Endothelial cell of umbilical vein (primary cell): ENCODE measurements at regions not wholly inside any gene's neighbourhood (a gene's known extent, or its start where the extent isn't known, plus 50 kb on each side); places are given as distances from the start of the nearest gene placed in this dataset.

Experiments used
- BruUV-seq: library from RNA; stranded (reverse); fragments of 400-500 nt; replicated peaks from 2 replicates; lab custom pipeline; 2021; lab: Mats Ljungman, UMichigan
- CTCF ChIA-PET: fragments of 300-600, 350-600 bp; sonication (Branson Sonifier 250); formaldehyde crosslinking; loops from one replicate; lab custom pipeline; 2021; ENCODE audit warnings: antibody characterized with exemption, inconsistent platforms; lab: Charles Lee
- POLR2A ChIA-PET: fragments of 300-600, 350-600 bp; sonication (Branson Sonifier 250); formaldehyde crosslinking; loops from one replicate; lab custom pipeline; 2021; ENCODE audit warnings: antibody characterized with exemption, inconsistent platforms; lab: Charles Lee
- DNase-seq: peaks from one replicate; pipeline ENCODE4 v3.0.0-alpha.2; 2011; ENCODE audit warnings: low read depth, low spot score
- FAIRE-seq: peaks from 2 replicates; lab custom pipeline; 2011; peaks lifted over from hg19 to GRCh38; lab: Jason Lieb, UNC
- H2AFZ ChIP-seq: 2 replicates; pipeline ENCODE4 v1.6.0; 2012; ENCODE audit warnings: low read depth, low read length, control low read depth, inconsistent platforms
- H3K27ac ChIP-seq: 2 replicates; pipeline ENCODE4 v1.5.1; 2011; ENCODE audit warnings: low read depth, mild to moderate bottlenecking, control low read depth, low read length, moderate library complexity; ENCODE audit not compliant: insufficient read depth
- H3K27me3 ChIP-seq, 2 experiments: 2 replicates each; pipeline versions ENCODE4 v1.6.0 to v1.6.1; 2011; ENCODE audit warnings: low read length in 2 of 2, mixed read lengths in 1 of 2; ENCODE audit not compliant: control insufficient read depth in 2 of 2, insufficient read depth in 2 of 2
- H3K36me3 ChIP-seq, 2 experiments: 2 replicates in 1 of 2; 3 replicates in 1 of 2; pipeline ENCODE4 v1.5.1; 2011; ENCODE audit warnings: low read length in 2 of 2, mild to moderate bottlenecking in 1 of 2, moderate library complexity in 1 of 2; ENCODE audit not compliant: control insufficient read depth in 2 of 2, insufficient read depth in 2 of 2; ENCODE audit errors: extremely low read depth in 1 of 2
- H3K4me1 ChIP-seq: 3 replicates; pipeline ENCODE4 v1.5.1; 2011; ENCODE audit warnings: mild to moderate bottlenecking, low read length; ENCODE audit not compliant: control insufficient read depth, insufficient read depth; ENCODE audit errors: extremely low read depth
- H3K4me2 ChIP-seq: 2 replicates; pipeline ENCODE4 v1.6.1; 2011; ENCODE audit warnings: low read length, control low read depth, mixed read lengths; ENCODE audit not compliant: insufficient read depth
- H3K4me3 ChIP-seq, 3 experiments: fragments of 200-600 bp in 1 of 3; sonication (generic), shearing (Covaris generic) in 1 of 3; replicated peaks in 1 of 3; 2 replicates each; pipeline ENCODE4 v1.5.1; 2011 to 2016; ENCODE audit warnings: control low read depth in 3 of 3, low read length in 3 of 3, mild to moderate bottlenecking in 2 of 3, inconsistent platforms in 1 of 3, low read depth in 1 of 3, moderate library complexity in 1 of 3; ENCODE audit not compliant: insufficient read depth in 1 of 3
- H3K79me2 ChIP-seq: 2 replicates; pipeline ENCODE4 v1.6.0; 2012; ENCODE audit warnings: low read length, inconsistent platforms; ENCODE audit not compliant: control insufficient read depth, insufficient read depth
- H3K9ac ChIP-seq: replicated peaks from 2 replicates; pipeline ENCODE3; 2011; ENCODE audit warnings: low read length, control low read depth; ENCODE audit not compliant: insufficient read depth; ENCODE audit errors: extremely low read depth
- H3K9me1 ChIP-seq: replicated peaks from 3 replicates; pipeline ENCODE4 v1.6.0; 2011; ENCODE audit warnings: mild to moderate bottlenecking, low read length; ENCODE audit not compliant: control insufficient read depth, insufficient read depth; ENCODE audit errors: extremely low read depth
- H3K9me3 ChIP-seq: replicated peaks from 2 replicates; pipeline ENCODE4 v1.5.1; 2012; ENCODE audit warnings: low read length, inconsistent platforms; ENCODE audit not compliant: control insufficient read depth, insufficient read depth
- H4K20me1 ChIP-seq: replicated peaks from 2 replicates; pipeline ENCODE3; 2011; ENCODE audit warnings: mild to moderate bottlenecking, low read length; ENCODE audit not compliant: control insufficient read depth, insufficient read depth; ENCODE audit errors: extremely low read depth
- CTCF ChIP-seq, 2 donors: IDR thresholded peaks; 1 replicate in 1 of 2; 2 replicates in 1 of 2; pipeline ENCODE4 v1.5.1; 2011; ENCODE audit warnings: low read length in 2 of 2, mild to moderate bottlenecking in 2 of 2, moderate library complexity in 2 of 2, control low read depth in 1 of 2, inconsistent platforms in 1 of 2, low read depth in 1 of 2; ENCODE audit not compliant: insufficient read depth in 1 of 2; ENCODE audit errors: extremely low read depth in 1 of 2
- EZH2 ChIP-seq: IDR thresholded peaks from 2 replicates; pipeline ENCODE4 v1.6.1; 2012; ENCODE audit warnings: borderline replicate concordance, low read depth, mild to moderate bottlenecking, moderate library complexity, low read length, inconsistent platforms; ENCODE audit not compliant: severe bottlenecking
- FOS ChIP-seq: IDR thresholded peaks from 2 replicates; pipeline ENCODE4 v1.6.1; 2011; ENCODE audit warnings: mild to moderate bottlenecking, low read length, moderate library complexity, borderline replicate concordance; ENCODE audit not compliant: insufficient read depth
- GATA2 ChIP-seq: IDR thresholded peaks from 2 replicates; pipeline ENCODE4 v1.7.0; 2011; ENCODE audit warnings: low read depth, mild to moderate bottlenecking, moderate library complexity, mixed read lengths, low read length; ENCODE audit not compliant: insufficient read length, insufficient read depth
- JUN ChIP-seq: IDR thresholded peaks from 2 replicates; pipeline ENCODE4 v1.6.1; 2011; ENCODE audit warnings: borderline replicate concordance, low read depth; ENCODE audit not compliant: insufficient read length, insufficient read depth
- MYC ChIP-seq: IDR thresholded peaks from one replicate; pipeline ENCODE4 v1.6.1; 2011; ENCODE audit warnings: mild to moderate bottlenecking, low read depth, low read length
- POLR2A ChIP-seq: IDR thresholded peaks from 2 replicates; pipeline ENCODE4 v1.6.1; 2012; ENCODE audit warnings: low read depth, mild to moderate bottlenecking, control low read depth, low read length
- POLR2AphosphoS5 ChIP-seq: IDR thresholded peaks from 2 replicates; pipeline ENCODE4 v1.6.1; 2012; ENCODE audit warnings: low read depth, mild to moderate bottlenecking, control low read depth, low read length, moderate library complexity; ENCODE audit not compliant: insufficient read depth
- dilution Hi-C: fragments of 300-500 bp; cut with MboI; formaldehyde crosslinking; loops from one replicate; pipeline ENCODE4 v1.15.0; 2019; ENCODE audit warnings: low sequenced_read_pairs; ENCODE audit not compliant: extremely low pct_ligation_motif_present
- intact Hi-C: fragments of 100-400 bp; cut with micrococcal nuclease; formaldehyde crosslinking; loops from one replicate; pipeline ENCODE4 v1.10.0; 2022
- TF ChIP-seq, protein P1 (sequence below): IDR thresholded peaks from 2 replicates; pipeline ENCODE4 v1.6.1; 2011; ENCODE audit not compliant: insufficient read depth, insufficient read length

GRCh38 chr18:10064267-10064666, 150.5 kb downstream of the VAPA start:
- no TSS peak for BruUV-seq
- no peak overlapping the region for H3K4me3 ChIP-seq
- no peaks in the 10 kb centered on the region for H3K9me3 ChIP-seq
- dilution Hi-C loops (no loop called here), intact Hi-C loops (no loop called here)
- no peak overlapping the region for H2AFZ ChIP-seq
- no peak for TF ChIP-seq CTCF (IDR thresholded peaks at IDR 0.05; ENCODE audit: extremely low read depth in 1 of 2, insufficient read depth in 1 of 2, low read depth in 1 of 2, low read length in 2 of 2)
- TF ChIP-seq JUN = no peak
- TF ChIP-seq, protein P1, sequence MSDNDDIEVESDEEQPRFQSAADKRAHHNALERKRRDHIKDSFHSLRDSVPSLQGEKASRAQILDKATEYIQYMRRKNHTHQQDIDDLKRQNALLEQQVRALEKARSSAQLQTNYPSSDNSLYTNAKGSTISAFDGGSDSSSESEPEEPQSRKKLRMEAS = no peak
- no peak for TF ChIP-seq MYC
- no peak for TF ChIP-seq GATA2
- no peak for TF ChIP-seq POLR2AphosphoS5
- TF ChIP-seq FOS = no peak
- TF ChIP-seq POLR2A = no peak
- no peak for TF ChIP-seq EZH2
- no peaks in the 10 kb centered on the region for H4K20me1 ChIP-seq
- peaks cover 4% of the 10 kb centered on the region for H3K4me1 ChIP-seq
- POLR2A ChIA-PET = no interaction called here
- CTCF ChIA-PET = no interaction called here
- no peaks in the 10 kb centered on the region for H3K27me3 ChIP-seq
- no peak overlapping the region for H3K4me2 ChIP-seq
- H3K36me3 ChIP-seq = no peaks in the 10 kb centered on the region
- DNase-seq (no peak), FAIRE-seq (no peak)
- no peaks in the 10 kb centered on the region for H3K9me1 ChIP-seq
- no peak overlapping the region for H3K27ac ChIP-seq
- H3K79me2 ChIP-seq = no peaks in the 10 kb centered on the region
- no peak overlapping the region for H3K9ac ChIP-seq
